ENCODE measurements at regions not wholly inside any gene's neighbourhood (a gene's known extent, or its start where the extent isn't known, plus 50 kb on each side); places are given as distances from the start of the nearest gene placed in this dataset.

GRCh38 chr3:31116651-31117050 is 222.2 kb upstream of the GADL1 start:
- H3K4me3 Mint-ChIP-seq: no peak overlapping the region
- TF ChIP-seq, protein P1, sequence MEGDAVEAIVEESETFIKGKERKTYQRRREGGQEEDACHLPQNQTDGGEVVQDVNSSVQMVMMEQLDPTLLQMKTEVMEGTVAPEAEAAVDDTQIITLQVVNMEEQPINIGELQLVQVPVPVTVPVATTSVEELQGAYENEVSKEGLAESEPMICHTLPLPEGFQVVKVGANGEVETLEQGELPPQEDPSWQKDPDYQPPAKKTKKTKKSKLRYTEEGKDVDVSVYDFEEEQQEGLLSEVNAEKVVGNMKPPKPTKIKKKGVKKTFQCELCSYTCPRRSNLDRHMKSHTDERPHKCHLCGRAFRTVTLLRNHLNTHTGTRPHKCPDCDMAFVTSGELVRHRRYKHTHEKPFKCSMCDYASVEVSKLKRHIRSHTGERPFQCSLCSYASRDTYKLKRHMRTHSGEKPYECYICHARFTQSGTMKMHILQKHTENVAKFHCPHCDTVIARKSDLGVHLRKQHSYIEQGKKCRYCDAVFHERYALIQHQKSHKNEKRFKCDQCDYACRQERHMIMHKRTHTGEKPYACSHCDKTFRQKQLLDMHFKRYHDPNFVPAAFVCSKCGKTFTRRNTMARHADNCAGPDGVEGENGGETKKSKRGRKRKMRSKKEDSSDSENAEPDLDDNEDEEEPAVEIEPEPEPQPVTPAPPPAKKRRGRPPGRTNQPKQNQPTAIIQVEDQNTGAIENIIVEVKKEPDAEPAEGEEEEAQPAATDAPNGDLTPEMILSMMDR (IDR thresholded peaks at IDR 0.05): no peak
- H3K27me3 ChIP-seq (ENCODE audit: control insufficient read depth, insufficient read depth, low read length): no peaks in the 10 kb centered on the region
- no peak for DNase-seq
- H3K9me3 ChIP-seq (ENCODE audit: control insufficient read depth, insufficient read depth, low read length): no peaks in the 10 kb centered on the region
- H3K36me3 Mint-ChIP-seq: no peaks in the 10 kb centered on the region
- H3K9me3 Mint-ChIP-seq: no peaks in the 10 kb centered on the region
- no peak overlapping the region for H3K4me3 ChIP-seq (ENCODE audit: low read length)
- no peaks in the 10 kb centered on the region for H3K36me3 ChIP-seq (ENCODE audit: control insufficient read depth, insufficient read depth, low read length)
- intact Hi-C loops (cut with micrococcal nuclease): no loop called here
- H3K4me1 ChIP-seq (ENCODE audit: control insufficient read depth, insufficient read depth, low read length): no peaks in the 10 kb centered on the region
- H3K27ac ChIP-seq (ENCODE audit: low read length): no peak overlapping the region
- no peak overlapping the region for H3K27ac Mint-ChIP-seq
- WGBS (ENCODE audit: insufficient coverage): 92% methylated on average over 2 of the region's 2 CpGs
- ATAC-seq: no peak
- H3K27me3 Mint-ChIP-seq (ENCODE audit: low read depth in 2 of 2): no peaks in the 10 kb centered on the region
- peaks cover 0 to 6% of the 10 kb centered on the region in 2 donors for H3K4me1 Mint-ChIP-seq

GRCh38 chr3:31117854-31118253 is 223.4 kb upstream of the GADL1 start:
- Histone ChIP-seq H3K4me1 (ENCODE audit: control insufficient read depth, insufficient read depth, low read length) (no peaks in the 10 kb centered on the region), H3K27me3 (ENCODE audit: control insufficient read depth, insufficient read depth, low read length) (no peaks in the 10 kb centered on the region), H3K36me3 (ENCODE audit: control insufficient read depth, insufficient read depth, low read length) (no peaks in the 10 kb centered on the region), H3K27ac (ENCODE audit: low read length) (no peak overlapping the region), H3K9me3 (ENCODE audit: control insufficient read depth, insufficient read depth, low read length) (no peaks in the 10 kb centered on the region), H3K4me3 (ENCODE audit: low read length) (no peak overlapping the region)
- Mint-ChIP-seq H3K27me3 (ENCODE audit: low read depth in 2 of 2) (no peaks in the 10 kb centered on the region), H3K36me3 (no peaks in the 10 kb centered on the region), H3K9me3 (no peaks in the 10 kb centered on the region), H3K4me1 (peaks cover 0 to 6% of the 10 kb centered on the region in 2 donors), H3K4me3 (no peak overlapping the region), H3K27ac (no peak overlapping the region)
- intact Hi-C loops (cut with micrococcal nuclease): no loop called here
- DNase-seq (no peak), ATAC-seq (no peak)
- WGBS (ENCODE audit: insufficient coverage): 100% methylated on average over 1 of the region's 2 CpGs
- TF ChIP-seq, protein P1 (IDR thresholded peaks at IDR 0.05): no peak

GRCh38 chr3:31124373-31124772 is 229.9 kb upstream of the GADL1 start:
- Mint-ChIP-seq H3K36me3 (peaks cover 12% of the 10 kb centered on the region), H3K27ac (no peak overlapping the region), H3K27me3 (ENCODE audit: low read depth in 2 of 2) (peaks cover 0 to 5% of the 10 kb centered on the region in 2 donors), H3K4me3 (no peak overlapping the region), H3K9me3 (peaks cover 0 to 2% of the 10 kb centered on the region in 2 donors), H3K4me1 (no peaks in the 10 kb centered on the region)
- no peaks in the 10 kb centered on the region for H3K36me3 ChIP-seq (ENCODE audit: control insufficient read depth, insufficient read depth, low read length)
- intact Hi-C loops (cut with micrococcal nuclease): no loop called here
- no peaks in the 10 kb centered on the region for H3K27me3 ChIP-seq (ENCODE audit: control insufficient read depth, insufficient read depth, low read length)
- DNase-seq (no peak), ATAC-seq (no peak)
- no peaks in the 10 kb centered on the region for H3K4me1 ChIP-seq (ENCODE audit: control insufficient read depth, insufficient read depth, low read length)
- H3K9me3 ChIP-seq (ENCODE audit: control insufficient read depth, insufficient read depth, low read length): no peaks in the 10 kb centered on the region
- TF ChIP-seq, protein P1 (IDR thresholded peaks at IDR 0.05): no peak
- H3K4me3 ChIP-seq (ENCODE audit: low read length): no peak overlapping the region
- 86% methylated on average over 1 of the region's 1 CpG for WGBS (ENCODE audit: insufficient coverage)
- H3K27ac ChIP-seq (ENCODE audit: low read length): no peak overlapping the region

DNA sequence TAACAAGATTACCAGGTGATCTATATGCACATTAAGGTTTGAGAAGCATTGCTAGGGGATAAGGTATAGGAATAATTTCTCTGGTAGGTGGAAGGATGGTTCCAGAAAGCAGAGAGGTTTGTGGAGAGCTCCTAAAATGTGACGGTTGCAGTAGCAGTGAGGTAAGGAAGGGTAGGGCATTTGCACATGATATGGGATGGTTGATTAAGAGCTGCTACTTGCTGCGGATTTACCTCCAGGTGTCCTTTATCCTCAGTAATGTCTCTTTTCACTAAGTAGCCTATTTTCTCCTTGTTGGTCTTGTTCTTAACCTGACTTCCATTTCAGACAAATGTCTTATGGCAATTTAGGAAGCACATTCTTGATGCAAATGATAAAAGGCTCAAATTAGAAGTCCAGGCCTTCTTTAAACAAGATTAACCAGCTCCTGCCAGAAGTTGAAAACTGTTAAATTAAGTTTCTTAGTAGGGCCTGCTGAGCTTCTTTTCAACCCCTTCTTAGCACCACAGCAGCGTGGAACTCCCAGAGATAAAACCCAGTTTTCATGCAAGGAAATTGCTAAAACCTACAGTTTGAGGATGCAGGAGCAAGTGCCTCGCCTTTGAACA is 231.1 kb upstream of the GADL1 start:
- ATAC-seq (no peak), DNase-seq (no peak)
- Histone ChIP-seq H3K27ac (ENCODE audit: low read length) (no peak overlapping the region), H3K27me3 (ENCODE audit: control insufficient read depth, insufficient read depth, low read length) (no peaks in the 10 kb centered on the region), H3K4me3 (ENCODE audit: low read length) (no peak overlapping the region), H3K4me1 (ENCODE audit: control insufficient read depth, insufficient read depth, low read length) (no peaks in the 10 kb centered on the region), H3K36me3 (ENCODE audit: control insufficient read depth, insufficient read depth, low read length) (no peaks in the 10 kb centered on the region), H3K9me3 (ENCODE audit: control insufficient read depth, insufficient read depth, low read length) (no peaks in the 10 kb centered on the region)
- Mint-ChIP-seq H3K9me3 (peaks cover 0 to 2% of the 10 kb centered on the region in 2 donors), H3K27ac (no peak overlapping the region), H3K4me1 (no peaks in the 10 kb centered on the region), H3K36me3 (peaks cover 12% of the 10 kb centered on the region), H3K27me3 (ENCODE audit: low read depth in 2 of 2) (peaks cover 0 to 5% of the 10 kb centered on the region in 2 donors), H3K4me3 (no peak overlapping the region)
- intact Hi-C loops (cut with micrococcal nuclease): no loop called here
- TF ChIP-seq, protein P1 (IDR thresholded peaks at IDR 0.05): no peak
- WGBS (ENCODE audit: insufficient coverage): 89% methylated on average over 4 of the region's 4 CpGs
